Esophagus squamous epithelium (tissue), 4 donors: ENCODE measurements at regions not wholly inside any gene's neighbourhood (a gene's known extent, or its start where the extent isn't known, plus 50 kb on each side); places are given as distances from the start of the nearest gene placed in this dataset.

Experiments used
- CTCF ChIP-seq, 6 experiments: fragments of 450-650 bp in 4 of 6; fragments of 200-600 bp in 2 of 6; sonication (generic) in 2 of 6; IDR thresholded peaks; one replicate each; pipeline ENCODE4 v1.5.1; 2016 to 2019; ENCODE audit warnings: antibody characterized with exemption in 6 of 6, mild to moderate bottlenecking in 4 of 6, moderate library complexity in 4 of 6
- POLR2A ChIP-seq, 4 donors: fragments of 450-650 bp; IDR thresholded peaks; one replicate each; pipeline ENCODE4 v1.6.1; 2017; ENCODE audit warnings: antibody characterized with exemption in 4 of 4, mild to moderate bottlenecking in 4 of 4, moderate library complexity in 3 of 4

GRCh38 chr2:224126003-224126402 is 86.9 kb upstream of the SERPINE2 start:
- TF ChIP-seq CTCF (IDR thresholded peaks at IDR 0.05) (no peak), POLR2A (IDR thresholded peaks at IDR 0.05) (no peak)
